Colonic mucosa (tissue), 4 donors: ENCODE measurements at regions not wholly inside any gene's neighbourhood (a gene's known extent, or its start where the extent isn't known, plus 50 kb on each side); places are given as distances from the start of the nearest gene placed in this dataset.

ENCODE experiments used
- DNase-seq: peaks from one replicate; pipeline ENCODE4 v3.0.0-alpha.2; 2020
- H3K27ac ChIP-seq: fragments of 200-600 bp; one replicate; pipeline ENCODE4 v1.8.0; 2021
- H3K27me3 ChIP-seq: fragments of 200-600 bp; one replicate; pipeline ENCODE4 v1.8.0; 2021
- H3K36me3 ChIP-seq: fragments of 200-600 bp; one replicate; pipeline ENCODE4 v1.8.0; 2021
- H3K4me1 ChIP-seq: fragments of 200-600 bp; one replicate; pipeline ENCODE4 v1.8.0; 2021; ENCODE audit warnings: mild to moderate bottlenecking
- H3K4me3 ChIP-seq: fragments of 200-600 bp; one replicate; pipeline ENCODE4 v1.8.0; 2021
- H3K9ac ChIP-seq, 2 donors: one replicate each; pipeline ENCODE4 v1.7.0; 2013; ENCODE audit warnings: control low read depth in 2 of 2, low read depth in 2 of 2, low read length in 2 of 2
- H3K9me3 ChIP-seq: fragments of 200-600 bp; one replicate; pipeline ENCODE4 v1.8.0; 2021
- intact Hi-C: fragments of 100-400 bp; cut with DNase I; formaldehyde crosslinking; loops from one replicate; pipeline ENCODE4 v1.14.1; 2022
- TF ChIP-seq, protein P1 (sequence below): fragments of 200-600 bp; IDR thresholded peaks from one replicate; pipeline ENCODE4 v1.8.0; 2022; ENCODE audit warnings: antibody characterized with exemption, mild to moderate bottlenecking
- donor health status: healthy.
- donor health status: DM: no; HTN: no; CAD: no.
- donor health status: DM: no; HTN: no; CAD: no.

DNA sequence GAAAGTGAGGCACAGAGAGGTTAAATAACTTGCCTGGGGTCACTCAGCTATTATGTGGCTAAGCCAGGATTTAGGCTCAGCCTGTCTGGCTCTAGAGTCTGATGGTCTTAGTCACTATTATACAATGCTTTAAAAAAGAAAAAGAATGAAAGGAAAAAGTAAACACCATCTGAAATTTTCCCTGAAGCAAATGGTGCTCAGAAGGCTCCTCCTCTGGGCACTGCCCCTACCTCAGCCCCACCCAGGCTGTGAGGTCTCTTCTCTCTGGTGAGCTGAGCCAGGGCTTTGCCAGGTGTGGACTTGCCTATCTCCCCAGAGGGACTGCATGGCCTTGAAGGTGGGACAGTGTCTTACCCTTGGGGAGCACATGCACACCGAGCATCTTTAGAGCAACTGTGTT is 117.5 kb upstream of the DYRK2 start:
- H3K36me3 ChIP-seq, result no peaks in the 10 kb centered on the region
- no peak overlapping the region for H3K27ac ChIP-seq
- no peaks in the 10 kb centered on the region for H3K4me1 ChIP-seq
- TF ChIP-seq, protein P1, sequence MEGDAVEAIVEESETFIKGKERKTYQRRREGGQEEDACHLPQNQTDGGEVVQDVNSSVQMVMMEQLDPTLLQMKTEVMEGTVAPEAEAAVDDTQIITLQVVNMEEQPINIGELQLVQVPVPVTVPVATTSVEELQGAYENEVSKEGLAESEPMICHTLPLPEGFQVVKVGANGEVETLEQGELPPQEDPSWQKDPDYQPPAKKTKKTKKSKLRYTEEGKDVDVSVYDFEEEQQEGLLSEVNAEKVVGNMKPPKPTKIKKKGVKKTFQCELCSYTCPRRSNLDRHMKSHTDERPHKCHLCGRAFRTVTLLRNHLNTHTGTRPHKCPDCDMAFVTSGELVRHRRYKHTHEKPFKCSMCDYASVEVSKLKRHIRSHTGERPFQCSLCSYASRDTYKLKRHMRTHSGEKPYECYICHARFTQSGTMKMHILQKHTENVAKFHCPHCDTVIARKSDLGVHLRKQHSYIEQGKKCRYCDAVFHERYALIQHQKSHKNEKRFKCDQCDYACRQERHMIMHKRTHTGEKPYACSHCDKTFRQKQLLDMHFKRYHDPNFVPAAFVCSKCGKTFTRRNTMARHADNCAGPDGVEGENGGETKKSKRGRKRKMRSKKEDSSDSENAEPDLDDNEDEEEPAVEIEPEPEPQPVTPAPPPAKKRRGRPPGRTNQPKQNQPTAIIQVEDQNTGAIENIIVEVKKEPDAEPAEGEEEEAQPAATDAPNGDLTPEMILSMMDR, result no peak
- H3K9ac ChIP-seq, result no peak overlapping the region
- H3K4me3 ChIP-seq, result no peak overlapping the region
- H3K9me3 ChIP-seq, result no peaks in the 10 kb centered on the region
- intact Hi-C loops, result no loop called here
- DNase-seq, result no peak
- no peaks in the 10 kb centered on the region for H3K27me3 ChIP-seq

- no peak for DNase-seq
- intact Hi-C loops, result no loop called here
- H3K36me3 ChIP-seq, result no peaks in the 10 kb centered on the region
- TF ChIP-seq, protein P1, result no peak
- H3K9me3 ChIP-seq, result no peaks in the 10 kb centered on the region
- H3K4me3 ChIP-seq, result no peak overlapping the region
- H3K4me1 ChIP-seq, result no peaks in the 10 kb centered on the region
- no peak overlapping the region for H3K27ac ChIP-seq
- no peak overlapping the region for H3K9ac ChIP-seq
- H3K27me3 ChIP-seq, result no peaks in the 10 kb centered on the region
Measured at GRCh38 chr12:67531501-67531900, 117.0 kb upstream of the DYRK2 start.

DNA sequence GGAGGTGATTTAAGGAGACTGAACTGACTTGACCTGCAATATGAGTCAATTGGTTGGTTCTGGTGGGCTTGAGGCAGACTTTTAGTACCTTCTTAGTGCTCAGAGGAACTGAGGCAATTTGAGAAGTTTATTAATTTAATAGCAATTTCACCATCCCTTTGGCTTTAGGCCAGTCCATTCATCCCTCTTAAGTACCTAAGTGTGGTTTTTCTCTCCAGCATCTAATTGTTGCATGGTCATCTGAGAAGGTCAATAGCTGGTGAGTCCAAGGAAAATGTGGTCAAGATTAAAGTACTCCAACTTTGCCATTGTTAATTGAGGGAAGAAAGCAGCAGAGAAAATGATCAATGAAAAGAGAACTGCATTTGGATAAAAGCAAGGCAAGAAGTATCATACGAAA is 115.4 kb upstream of the DYRK2 start:
- Histone ChIP-seq H3K9me3 (no peaks in the 10 kb centered on the region), H3K27me3 (no peaks in the 10 kb centered on the region), H3K27ac (no peak overlapping the region), H3K9ac (no peak overlapping the region), H3K4me1 (no peaks in the 10 kb centered on the region), H3K36me3 (no peaks in the 10 kb centered on the region), H3K4me3 (no peak overlapping the region)
- no peak for DNase-seq
- TF ChIP-seq, protein P1, result no peak
- intact Hi-C loops, result no loop called here

DNA sequence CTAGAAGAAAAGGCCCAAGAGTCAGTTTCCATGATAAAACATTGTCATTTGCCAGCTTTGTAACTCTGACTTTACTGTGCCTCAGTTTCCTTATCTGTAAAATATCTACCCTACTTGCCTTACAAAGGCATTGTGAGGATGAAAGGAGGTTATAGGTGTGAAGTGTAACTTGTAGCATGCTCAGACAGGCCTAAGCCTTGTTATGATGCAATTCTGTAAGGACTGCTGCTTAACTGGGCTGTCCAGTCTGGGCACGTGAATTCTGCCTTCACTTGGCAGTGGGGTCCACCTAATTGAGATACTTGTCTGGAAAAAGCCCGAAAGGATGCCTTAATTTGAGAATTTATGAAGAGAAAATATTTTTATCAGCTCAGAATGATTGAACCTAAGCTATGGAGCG is 114.5 kb upstream of the DYRK2 start:
- no peak for DNase-seq
- no peaks in the 10 kb centered on the region for H3K27me3 ChIP-seq
- no peaks in the 10 kb centered on the region for H3K4me1 ChIP-seq
- H3K27ac ChIP-seq, result no peak overlapping the region
- no peaks in the 10 kb centered on the region for H3K36me3 ChIP-seq
- no peak overlapping the region for H3K4me3 ChIP-seq
- no peak overlapping the region for H3K9ac ChIP-seq
- H3K9me3 ChIP-seq, result no peaks in the 10 kb centered on the region
- intact Hi-C loops, result no loop called here
- TF ChIP-seq, protein P1, result no peak

- H3K9ac ChIP-seq, result no peak overlapping the region
- H3K4me3 ChIP-seq, result no peak overlapping the region
- no peaks in the 10 kb centered on the region for H3K4me1 ChIP-seq
- DNase-seq, result no peak
- H3K27ac ChIP-seq, result no peak overlapping the region
- H3K9me3 ChIP-seq, result no peaks in the 10 kb centered on the region
- no peaks in the 10 kb centered on the region for H3K27me3 ChIP-seq
- intact Hi-C loops, result no loop called here
- no peaks in the 10 kb centered on the region for H3K36me3 ChIP-seq
- TF ChIP-seq, protein P1, result no peak
Measured at GRCh38 chr12:67534681-67535080, 113.9 kb upstream of the DYRK2 start.

GRCh38 chr12:67535176-67535575 is 113.4 kb upstream of the DYRK2 start:
- no peak for DNase-seq
- H3K9ac ChIP-seq, result no peak overlapping the region
- no peaks in the 10 kb centered on the region for H3K9me3 ChIP-seq
- no peak overlapping the region for H3K4me3 ChIP-seq
- H3K4me1 ChIP-seq, result no peaks in the 10 kb centered on the region
- intact Hi-C loops, result no loop called here
- no peak overlapping the region for H3K27ac ChIP-seq
- TF ChIP-seq, protein P1, result no peak
- no peaks in the 10 kb centered on the region for H3K27me3 ChIP-seq
- H3K36me3 ChIP-seq, result no peaks in the 10 kb centered on the region
